NB4 (cell line): ENCODE measurements at regions not wholly inside any gene's neighbourhood (a gene's known extent, or its start where the extent isn't known, plus 50 kb on each side); places are given as distances from the start of the nearest gene placed in this dataset.
A peak's percentile ranks its signal among the peaks of the same experiment; 100 is the strongest.

Source experiments
- DNase-seq: peaks from one replicate; pipeline ENCODE4 v3.0.0; 2010; ENCODE audit warnings: low read depth
- H3K4me3 ChIP-seq: one replicate; pipeline ENCODE4 v1.5.1; 2011; ENCODE audit warnings: mild to moderate bottlenecking, low read depth, low read length, moderate library complexity
- CTCF ChIP-seq: IDR thresholded peaks from one replicate; pipeline ENCODE4 v1.5.1; 2012; ENCODE audit warnings: low read depth, low read length
- MAX ChIP-seq: IDR thresholded peaks from 2 replicates; pipeline ENCODE4 v1.6.1; 2011; ENCODE audit warnings: low read depth, low read length
- MYC ChIP-seq: IDR thresholded peaks from 2 replicates; pipeline ENCODE4 v1.6.1; 2011; ENCODE audit warnings: low read depth, low read length
- POLR2A ChIP-seq: IDR thresholded peaks from 2 replicates; pipeline ENCODE4 v1.6.1; 2011; ENCODE audit warnings: mild to moderate bottlenecking; ENCODE audit not compliant: insufficient read length; ENCODE audit errors: extremely low read depth

GRCh38 chr2:196431957-196432356 is 207.6 kb upstream of the CCDC150 start:
- peak; percentile 47 for DNase-seq
- H3K4me3 ChIP-seq, result no peak overlapping the region
- TF ChIP-seq POLR2A, result no peak
- peak; percentile 39 for TF ChIP-seq CTCF

GRCh38 chr2:196433116-196433515 is 206.4 kb upstream of the CCDC150 start:
- TF ChIP-seq CTCF (no peak), MAX (no peak), POLR2A (no peak), MYC (no peak)
- no peak overlapping the region for H3K4me3 ChIP-seq
- DNase-seq, result no peak

GRCh38 chr2:196434217-196434616 is 205.3 kb upstream of the CCDC150 start:
- H3K4me3 ChIP-seq, result no peak overlapping the region
- no peak for TF ChIP-seq MAX
- no peak for TF ChIP-seq MYC
- no peak for DNase-seq

- no peak overlapping the region for H3K4me3 ChIP-seq
- no peak for DNase-seq
- no peak for TF ChIP-seq MAX
- TF ChIP-seq MYC, result no peak
- no peak for TF ChIP-seq POLR2A
- TF ChIP-seq CTCF, result no peak
These were observed 204.3 kb upstream of the CCDC150 start for GRCh38 chr2:196435189-196435588.

GRCh38 chr2:196437626-196438025 is 201.9 kb upstream of the CCDC150 start:
- no peak for DNase-seq
- no peak for TF ChIP-seq POLR2A
- no peak for TF ChIP-seq MAX
- TF ChIP-seq CTCF, result no peak
- no peak for TF ChIP-seq MYC
- H3K4me3 ChIP-seq, result no peak overlapping the region

GRCh38 chr2:196439760-196440159 is 199.8 kb upstream of the CCDC150 start:
- no peak for DNase-seq
- no peak overlapping the region for H3K4me3 ChIP-seq
- no peak for TF ChIP-seq MAX
- TF ChIP-seq POLR2A, result no peak
- no peak for TF ChIP-seq CTCF
- TF ChIP-seq MYC, result no peak
